ENCODE measurements at regions not wholly inside any gene's neighbourhood (a gene's known extent, or its start where the extent isn't known, plus 50 kb on each side); places are given as distances from the start of the nearest gene placed in this dataset.

- no peak for DNase-seq (ENCODE audit: low read depth in 2 of 3, low spot score in 2 of 3)
Measured at GRCh38 chr5:8611067-8611466, 742.1 kb downstream of the MTRR start.

GRCh38 chr5:8613078-8613685 is 744.2 kb downstream of the MTRR start:
- no peak for DNase-seq (ENCODE audit: low read depth in 2 of 3, low spot score in 2 of 3)

- no peak for DNase-seq (ENCODE audit: low read depth in 2 of 3, low spot score in 2 of 3)
Measured at GRCh38 chr5:8615142-8615858, 746.4 kb downstream of the MTRR start.

GRCh38 chr5:8628521-8628920 is 759.6 kb downstream of the MTRR start:
- DNase-seq (ENCODE audit: low read depth in 2 of 3, low spot score in 2 of 3) = no peak

- DNase-seq (ENCODE audit: low read depth in 2 of 3, low spot score in 2 of 3) = no peak
Measured at GRCh38 chr5:8633259-8633658, 764.3 kb downstream of the MTRR start.

- DNase-seq (ENCODE audit: low read depth in 2 of 3, low spot score in 2 of 3) = no peak
Measured at GRCh38 chr5:8633696-8634095, 764.7 kb downstream of the MTRR start.

GRCh38 chr5:8634219-8634618 is 765.3 kb downstream of the MTRR start:
- no peak for DNase-seq (ENCODE audit: low read depth in 2 of 3, low spot score in 2 of 3)

- no peak for DNase-seq (ENCODE audit: low read depth in 2 of 3, low spot score in 2 of 3)
Measured at GRCh38 chr5:8641786-8642505, 773.0 kb downstream of the MTRR start.

GRCh38 chr5:8644377-8644776 is 775.4 kb downstream of the MTRR start:
- DNase-seq (ENCODE audit: low read depth in 2 of 3, low spot score in 2 of 3) = no peak

- no peak for DNase-seq (ENCODE audit: low read depth in 2 of 3, low spot score in 2 of 3)
Measured at GRCh38 chr5:8647111-8647510, 778.2 kb downstream of the MTRR start.

- DNase-seq (ENCODE audit: low read depth in 2 of 3, low spot score in 2 of 3) = no peak
Measured at GRCh38 chr5:8650186-8650585, 781.2 kb downstream of the MTRR start.

- no peak for DNase-seq (ENCODE audit: low read depth in 2 of 3, low spot score in 2 of 3)
Measured at GRCh38 chr5:8660133-8660893, 791.4 kb downstream of the MTRR start.

GRCh38 chr5:8663374-8663773 is 794.4 kb downstream of the MTRR start:
- no peak for DNase-seq (ENCODE audit: low read depth in 2 of 3, low spot score in 2 of 3)

GRCh38 chr5:8675182-8675581 is 806.2 kb downstream of the MTRR start:
- no peak for DNase-seq (ENCODE audit: low read depth in 2 of 3, low spot score in 2 of 3)

- no peak for DNase-seq (ENCODE audit: low read depth in 2 of 3, low spot score in 2 of 3)
Measured at GRCh38 chr5:8676695-8677094, 807.7 kb downstream of the MTRR start.

- no peak for DNase-seq (ENCODE audit: low read depth in 2 of 3, low spot score in 2 of 3)
Measured at GRCh38 chr5:8682381-8682780, 813.4 kb downstream of the MTRR start.

GRCh38 chr5:8683496-8683895 is 814.5 kb downstream of the MTRR start:
- no peak for DNase-seq (ENCODE audit: low read depth in 2 of 3, low spot score in 2 of 3)

GRCh38 chr5:8685704-8686103 is 816.8 kb downstream of the MTRR start:
- no peak for DNase-seq (ENCODE audit: low read depth in 2 of 3, low spot score in 2 of 3)

- no peak for DNase-seq (ENCODE audit: low read depth in 2 of 3, low spot score in 2 of 3)
Measured at GRCh38 chr5:8686707-8687106, 817.8 kb downstream of the MTRR start.

- DNase-seq (ENCODE audit: low read depth in 2 of 3, low spot score in 2 of 3) = no peak
Measured at GRCh38 chr5:8689773-8690172, 820.8 kb downstream of the MTRR start.

- no peak for DNase-seq (ENCODE audit: low read depth in 2 of 3, low spot score in 2 of 3)
Measured at GRCh38 chr5:8691221-8691620, 822.3 kb downstream of the MTRR start.
